Activated CD8-positive, alpha-beta T cell treated with anti-CD3 and anti-CD28 coated beads for 36 hours (primary cell): ENCODE measurements at regions not wholly inside any gene's neighbourhood (a gene's known extent, or its start where the extent isn't known, plus 50 kb on each side); places are given as distances from the start of the nearest gene placed in this dataset.

Experiments
- ATAC-seq: fragments of 200-7000 bp; cut with Tn5 transposase; one replicate; pipeline ENCODE4 v1.10.0; 2021; ENCODE audit warnings: mild to moderate bottlenecking, moderate library complexity
- CTCF ChIA-PET: fragments of 350-600 bp; sonication (Branson Sonifier 250); formaldehyde crosslinking; loops from one replicate; lab custom pipeline; 2021; ENCODE audit warnings: antibody characterized with exemption; lab: Charles Lee
- POLR2A ChIA-PET: fragments of 350-600 bp; sonication (Branson Sonifier 250); formaldehyde crosslinking; loops from one replicate; lab custom pipeline; 2021; ENCODE audit warnings: antibody characterized with exemption; lab: Charles Lee
- DNase-seq: peaks from one replicate; pipeline ENCODE4 v3.0.0-alpha.2; 2020
- H3K27ac Mint-ChIP-seq: one replicate; pipeline ENCODE4 v1.8.0; 2021; ENCODE audit warnings: mild to moderate bottlenecking, mixed read lengths
- H3K27me3 Mint-ChIP-seq: one replicate; pipeline ENCODE4 v1.8.0; 2021; ENCODE audit warnings: mixed read lengths
- H3K36me3 Mint-ChIP-seq: one replicate; pipeline ENCODE4 v1.8.0; 2021; ENCODE audit warnings: low read depth, mixed read lengths
- H3K4me1 Mint-ChIP-seq: one replicate; pipeline ENCODE4 v1.8.0; 2021; ENCODE audit warnings: low read depth, mixed read lengths
- H3K4me3 Mint-ChIP-seq: one replicate; pipeline ENCODE4 v1.8.0; 2021; ENCODE audit warnings: mild to moderate bottlenecking, moderate library complexity, mixed read lengths
- H3K9me3 Mint-ChIP-seq: one replicate; pipeline ENCODE4 v1.8.0; 2021; ENCODE audit warnings: mixed read lengths
- CTCF ChIP-seq: fragments of 200-600 bp; IDR thresholded peaks from one replicate; pipeline ENCODE4 v1.8.0; 2022; ENCODE audit warnings: antibody characterized with exemption, mild to moderate bottlenecking
- intact Hi-C: fragments of 100-400 bp; cut with micrococcal nuclease; formaldehyde crosslinking; loops from one replicate; pipeline ENCODE4 v1.10.0; 2022

- CTCF ChIA-PET, result interaction anchor here (0.5 kb wide), 1 partner anchor 210 kb away, joined by 3 read pairs; no protein-coding TSS in a partner anchor
- no peaks in the 10 kb centered on the region for H3K36me3 Mint-ChIP-seq
Observed at GRCh38 chr7:67375427-67375826, 378.8 kb downstream of the TYW1 start.

GRCh38 chr7:67377939-67378862, 381.6 kb downstream of the TYW1 start:
- Mint-ChIP-seq H3K9me3 (no peaks in the 10 kb centered on the region), H3K36me3 (no peaks in the 10 kb centered on the region), H3K4me3 (no peak overlapping the region), H3K27ac (no peak overlapping the region), H3K27me3 (peaks cover 3% of the 10 kb centered on the region), H3K4me1 (no peaks in the 10 kb centered on the region)
- CTCF ChIA-PET, result interaction anchor here (0.9 to 1.9 kb wide), 12 partner anchors 8 to 248 kb away, joined by 3 to 9 read pairs (median 6); no protein-coding TSS in a partner anchor
- ATAC-seq, result peak; percentile 78
- POLR2A ChIA-PET, result interaction anchor here (0.6 kb wide), 1 partner anchor 1791 kb away, joined by 3 read pairs; no protein-coding TSS in a partner anchor
- TF ChIP-seq CTCF, result peak; percentile 84
- peak; percentile 67 for DNase-seq
- intact Hi-C loops, result no loop called here

More at GRCh38 chr7:67375427-67375826, 378.8 kb downstream of the TYW1 start:
- Mint-ChIP-seq H3K4me1 (no peaks in the 10 kb centered on the region), H3K27ac (no peak overlapping the region), H3K27me3 (peaks cover 13% of the 10 kb centered on the region), H3K4me3 (no peak overlapping the region), H3K9me3 (no peaks in the 10 kb centered on the region)
- DNase-seq (no peak), ATAC-seq (no peak)
- intact Hi-C loops, result no loop called here
- POLR2A ChIA-PET, result no interaction called here
- TF ChIP-seq CTCF, result no peak

- H3K27me3 Mint-ChIP-seq, result peaks cover 3% of the 10 kb centered on the region
- ChIA-PET POLR2A (no interaction called here), CTCF (interaction anchor here (1.0 kb wide), 1 partner anchor 9 kb away, joined by 3 read pairs; no protein-coding TSS in a partner anchor)
- H3K27ac Mint-ChIP-seq, result no peak overlapping the region
- no peaks in the 10 kb centered on the region for H3K9me3 Mint-ChIP-seq
- no peak for TF ChIP-seq CTCF
- no peak for ATAC-seq
- no peak overlapping the region for H3K4me3 Mint-ChIP-seq
- H3K36me3 Mint-ChIP-seq, result no peaks in the 10 kb centered on the region
- no peak for DNase-seq
- no peaks in the 10 kb centered on the region for H3K4me1 Mint-ChIP-seq
- intact Hi-C loops, result no loop called here
Observed at GRCh38 chr7:67380326-67380725, 383.7 kb downstream of the TYW1 start.

- Mint-ChIP-seq H3K9me3 (no peaks in the 10 kb centered on the region), H3K36me3 (no peaks in the 10 kb centered on the region), H3K4me1 (no peaks in the 10 kb centered on the region), H3K27me3 (no peaks in the 10 kb centered on the region), H3K27ac (no peak overlapping the region), H3K4me3 (no peak overlapping the region)
- ChIA-PET CTCF (no interaction called here), POLR2A (no interaction called here)
- ATAC-seq (no peak), DNase-seq (no peak)
- TF ChIP-seq CTCF, result no peak
- intact Hi-C loops, result no loop called here
Observed at GRCh38 chr7:67380858-67381257, 384.2 kb downstream of the TYW1 start.

GRCh38 chr7:67387851-67388250, 391.2 kb downstream of the TYW1 start:
- no peak for DNase-seq
- Mint-ChIP-seq H3K9me3 (no peaks in the 10 kb centered on the region), H3K4me1 (no peaks in the 10 kb centered on the region), H3K27me3 (no peaks in the 10 kb centered on the region), H3K36me3 (no peaks in the 10 kb centered on the region), H3K27ac (no peak overlapping the region), H3K4me3 (no peak overlapping the region)
- ChIA-PET POLR2A (no interaction called here), CTCF (interaction anchor here (1.2 kb wide), 1 partner anchor 9 kb away, joined by 7 read pairs; no protein-coding TSS in a partner anchor)
- no peak for ATAC-seq
- no peak for TF ChIP-seq CTCF
- intact Hi-C loops, result no loop called here
